ENCODE measurements at regions not wholly inside any gene's neighbourhood (a gene's known extent, or its start where the extent isn't known, plus 50 kb on each side); places are given as distances from the start of the nearest gene placed in this dataset.

DNA sequence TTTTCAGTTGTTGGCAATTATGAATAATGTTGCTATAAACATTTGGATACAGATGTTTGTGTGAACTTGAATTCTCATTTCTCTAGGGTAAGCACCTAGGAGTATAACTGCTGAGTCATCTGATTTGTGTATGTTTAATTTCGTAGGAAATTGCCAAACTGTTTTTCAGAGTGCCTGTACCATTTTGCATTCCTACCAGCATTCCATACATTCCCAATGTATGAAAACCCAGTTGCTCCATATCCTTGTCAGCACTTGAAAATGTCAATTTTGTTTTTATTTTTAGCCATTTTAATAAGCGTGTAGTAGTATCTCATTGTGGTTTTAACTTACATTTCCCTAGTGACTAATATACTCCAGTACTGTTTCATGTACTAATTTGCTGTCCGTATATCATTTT, 98.5 kb upstream of the TSC22D2 start:
- H3K4me3 Mint-ChIP-seq (ENCODE audit: unreplicated experiment), result no peak overlapping the region
- H3K9me3 Mint-ChIP-seq (ENCODE audit: unreplicated experiment), result peaks cover 1% of the 10 kb centered on the region
- H3K27ac Mint-ChIP-seq (ENCODE audit: unreplicated experiment), result no peak overlapping the region
- DNase-seq, result no peak
- no peaks in the 10 kb centered on the region for H3K27me3 Mint-ChIP-seq (ENCODE audit: unreplicated experiment)
- H3K4me1 Mint-ChIP-seq (ENCODE audit: low read depth, unreplicated experiment), result no peaks in the 10 kb centered on the region
- TF ChIP-seq, protein P1, sequence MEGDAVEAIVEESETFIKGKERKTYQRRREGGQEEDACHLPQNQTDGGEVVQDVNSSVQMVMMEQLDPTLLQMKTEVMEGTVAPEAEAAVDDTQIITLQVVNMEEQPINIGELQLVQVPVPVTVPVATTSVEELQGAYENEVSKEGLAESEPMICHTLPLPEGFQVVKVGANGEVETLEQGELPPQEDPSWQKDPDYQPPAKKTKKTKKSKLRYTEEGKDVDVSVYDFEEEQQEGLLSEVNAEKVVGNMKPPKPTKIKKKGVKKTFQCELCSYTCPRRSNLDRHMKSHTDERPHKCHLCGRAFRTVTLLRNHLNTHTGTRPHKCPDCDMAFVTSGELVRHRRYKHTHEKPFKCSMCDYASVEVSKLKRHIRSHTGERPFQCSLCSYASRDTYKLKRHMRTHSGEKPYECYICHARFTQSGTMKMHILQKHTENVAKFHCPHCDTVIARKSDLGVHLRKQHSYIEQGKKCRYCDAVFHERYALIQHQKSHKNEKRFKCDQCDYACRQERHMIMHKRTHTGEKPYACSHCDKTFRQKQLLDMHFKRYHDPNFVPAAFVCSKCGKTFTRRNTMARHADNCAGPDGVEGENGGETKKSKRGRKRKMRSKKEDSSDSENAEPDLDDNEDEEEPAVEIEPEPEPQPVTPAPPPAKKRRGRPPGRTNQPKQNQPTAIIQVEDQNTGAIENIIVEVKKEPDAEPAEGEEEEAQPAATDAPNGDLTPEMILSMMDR (IDR thresholded peaks at IDR 0.05; ENCODE audit: partially characterized antibody, unreplicated experiment), result no peak
- no peaks in the 10 kb centered on the region for H3K36me3 Mint-ChIP-seq (ENCODE audit: unreplicated experiment)

DNA sequence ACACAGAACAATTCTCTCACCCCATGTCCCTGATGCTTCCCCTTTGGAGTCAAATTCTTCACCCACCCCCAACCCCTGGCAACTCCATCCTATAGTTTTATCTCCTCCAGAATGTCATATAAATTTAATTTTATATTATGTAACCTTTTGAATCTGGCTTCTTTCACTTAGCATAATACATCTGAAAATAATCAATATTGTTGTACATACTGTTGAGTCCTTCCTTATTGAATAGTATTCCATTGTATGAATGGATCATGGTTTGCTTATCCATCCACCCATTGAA, 98.9 kb upstream of the TSC22D2 start:
- no peak for DNase-seq
- Mint-ChIP-seq H3K4me1 (ENCODE audit: low read depth, unreplicated experiment) (no peaks in the 10 kb centered on the region), H3K27me3 (ENCODE audit: unreplicated experiment) (no peaks in the 10 kb centered on the region), H3K9me3 (ENCODE audit: unreplicated experiment) (peaks cover 1% of the 10 kb centered on the region), H3K27ac (ENCODE audit: unreplicated experiment) (no peak overlapping the region), H3K36me3 (ENCODE audit: unreplicated experiment) (no peaks in the 10 kb centered on the region), H3K4me3 (ENCODE audit: unreplicated experiment) (no peak overlapping the region)
- TF ChIP-seq, protein P1 (IDR thresholded peaks at IDR 0.05; ENCODE audit: partially characterized antibody, unreplicated experiment), result no peak

DNA sequence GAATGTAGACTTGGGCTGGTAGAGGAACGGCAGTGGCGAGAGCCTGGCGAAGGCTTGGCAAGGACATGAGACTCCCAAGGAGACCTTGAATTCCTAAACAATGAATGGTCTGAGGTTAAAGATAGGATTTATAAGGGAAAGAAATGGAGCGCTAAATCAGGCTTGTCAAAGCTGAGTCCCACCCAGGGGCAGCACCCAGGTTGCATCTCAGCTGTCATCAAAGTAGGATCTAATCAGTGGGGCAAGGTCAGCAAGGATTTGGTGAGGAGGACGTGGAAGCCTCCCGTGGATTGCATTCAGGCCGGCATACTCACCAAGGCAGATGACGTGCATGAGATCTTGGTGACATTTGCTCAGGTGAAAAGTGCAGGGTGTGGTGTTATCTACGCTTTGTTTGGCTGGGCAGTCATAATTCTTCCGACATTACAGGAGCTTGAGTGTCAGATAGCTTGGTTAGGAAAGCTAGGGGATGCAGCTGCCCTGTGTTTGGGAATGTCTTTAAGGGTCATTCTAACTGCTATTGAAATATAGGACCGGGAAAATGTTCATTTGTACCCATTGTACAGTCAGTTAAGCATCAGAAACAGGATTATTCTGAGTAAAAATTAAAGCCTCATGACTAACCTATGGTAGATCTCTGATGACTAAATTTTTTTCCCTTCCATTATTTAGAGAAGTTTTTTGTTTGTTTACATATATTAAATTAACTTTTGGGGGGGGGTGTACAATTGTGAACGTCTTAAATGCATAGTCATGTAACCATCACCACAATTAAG, 99.4 kb upstream of the TSC22D2 start:
- Mint-ChIP-seq H3K9me3 (ENCODE audit: unreplicated experiment) (peaks cover 1% of the 10 kb centered on the region), H3K36me3 (ENCODE audit: unreplicated experiment) (no peaks in the 10 kb centered on the region), H3K4me1 (ENCODE audit: low read depth, unreplicated experiment) (no peaks in the 10 kb centered on the region), H3K27me3 (ENCODE audit: unreplicated experiment) (no peaks in the 10 kb centered on the region), H3K4me3 (ENCODE audit: unreplicated experiment) (no peak overlapping the region), H3K27ac (ENCODE audit: unreplicated experiment) (no peak overlapping the region)
- TF ChIP-seq, protein P1 (IDR thresholded peaks at IDR 0.05; ENCODE audit: partially characterized antibody, unreplicated experiment), result no peak
- DNase-seq, result no peak

GRCh38 chr3:150308037-150308319, 100.1 kb upstream of the TSC22D2 start:
- peaks cover 1% of the 10 kb centered on the region for H3K9me3 Mint-ChIP-seq (ENCODE audit: unreplicated experiment)
- H3K27me3 Mint-ChIP-seq (ENCODE audit: unreplicated experiment), result no peaks in the 10 kb centered on the region
- TF ChIP-seq, protein P1 (IDR thresholded peaks at IDR 0.05; ENCODE audit: partially characterized antibody, unreplicated experiment), result no peak
- H3K27ac Mint-ChIP-seq (ENCODE audit: unreplicated experiment), result no peak overlapping the region
- no peak overlapping the region for H3K4me3 Mint-ChIP-seq (ENCODE audit: unreplicated experiment)
- no peak for DNase-seq
- H3K36me3 Mint-ChIP-seq (ENCODE audit: unreplicated experiment), result no peaks in the 10 kb centered on the region
- no peaks in the 10 kb centered on the region for H3K4me1 Mint-ChIP-seq (ENCODE audit: low read depth, unreplicated experiment)

GRCh38 chr3:150307311-150308036, 100.6 kb upstream of the TSC22D2 start:
- TF ChIP-seq, protein P1 (IDR thresholded peaks at IDR 0.05; ENCODE audit: partially characterized antibody, unreplicated experiment), result no peak
- Mint-ChIP-seq H3K4me3 (ENCODE audit: unreplicated experiment) (no peak overlapping the region), H3K4me1 (ENCODE audit: low read depth, unreplicated experiment) (no peaks in the 10 kb centered on the region), H3K36me3 (ENCODE audit: unreplicated experiment) (no peaks in the 10 kb centered on the region), H3K27me3 (ENCODE audit: unreplicated experiment) (no peaks in the 10 kb centered on the region), H3K9me3 (ENCODE audit: unreplicated experiment) (peaks cover 1% of the 10 kb centered on the region), H3K27ac (ENCODE audit: unreplicated experiment) (no peak overlapping the region)
- DNase-seq, result no peak
